Stimulated activated CD4-positive, alpha-beta T cell treated with anti-CD3 and anti-CD28 coated beads, Interleukin-15, amount 100 ng/mL, for 48 hours (primary cell): ENCODE measurements at regions not wholly inside any gene's neighbourhood (a gene's known extent, or its start where the extent isn't known, plus 50 kb on each side); places are given as distances from the start of the nearest gene placed in this dataset.

ENCODE experiments used
- DNase-seq, 2 donors: peaks; one replicate each; pipeline ENCODE4 v3.0.0-alpha.2; 2020; ENCODE audit warnings: low read depth in 2 of 2

DNA sequence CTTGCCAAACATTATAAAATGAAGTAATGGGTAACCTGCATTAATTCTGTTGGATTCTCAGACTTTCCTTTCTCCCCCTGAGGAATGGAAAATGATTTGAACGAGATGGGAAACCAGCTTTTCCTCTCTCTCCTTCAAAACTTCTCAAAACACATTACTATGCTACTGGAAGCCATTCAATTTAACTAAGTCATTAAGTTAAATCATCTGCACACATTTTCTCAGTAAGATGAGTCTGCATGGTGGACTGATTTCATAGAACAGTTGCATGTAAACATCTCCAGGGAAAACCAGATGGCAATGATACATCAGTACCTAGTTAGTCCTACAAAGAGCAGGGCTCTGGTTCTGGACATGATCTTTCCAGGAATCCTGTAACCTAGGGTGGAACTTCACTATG lies 59.9 kb downstream of the BMP4 start:
- no peak for DNase-seq

GRCh38 chr14:53894456-53894855 lies 62.2 kb downstream of the BMP4 start:
- no peak for DNase-seq

GRCh38 chr14:53893374-53893773 lies 63.3 kb downstream of the BMP4 start:
- DNase-seq, result no peak

GRCh38 chr14:53890611-53891101 lies 66.0 kb downstream of the BMP4 start:
- no peak for DNase-seq

DNA sequence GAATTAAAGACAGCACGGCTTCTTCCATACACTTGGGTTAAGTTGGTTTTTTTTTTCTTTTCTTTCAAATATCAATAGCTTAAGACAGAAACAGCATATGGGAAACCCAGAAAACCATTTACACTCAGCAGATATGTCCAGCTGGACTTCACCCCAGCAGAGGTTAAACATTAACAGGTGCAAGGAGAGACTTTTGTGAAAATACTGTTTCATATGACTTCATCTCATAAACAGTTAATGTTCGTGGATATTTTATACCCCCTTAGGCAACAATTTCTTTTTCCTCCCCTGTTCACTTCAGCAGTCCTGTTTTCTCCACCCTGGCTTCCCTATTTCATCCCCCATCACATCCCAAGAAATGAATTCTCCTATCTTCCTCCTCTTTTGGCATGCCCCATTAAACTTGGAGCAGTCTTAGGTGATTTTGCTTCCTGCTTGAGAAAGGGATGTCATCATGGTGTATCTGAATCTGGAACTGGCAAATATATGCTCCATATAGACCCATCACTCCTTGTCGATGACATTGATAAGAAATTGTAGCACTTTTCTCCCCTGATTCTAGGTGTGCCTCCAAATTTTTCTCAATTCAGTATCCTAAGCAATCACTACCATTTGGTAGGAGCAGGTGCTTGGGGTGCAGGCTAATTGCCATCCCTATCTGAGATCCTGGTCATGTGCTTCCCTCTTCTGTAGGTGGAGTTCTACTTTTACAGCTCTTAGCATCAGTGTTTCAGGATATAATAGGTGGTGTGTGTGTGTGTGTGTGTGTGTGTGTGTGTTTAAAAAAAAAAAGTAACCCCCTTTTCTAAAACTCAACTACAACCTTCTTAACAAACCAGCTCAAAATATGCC lies 67.9 kb downstream of the BMP4 start:
- no peak for DNase-seq

DNA sequence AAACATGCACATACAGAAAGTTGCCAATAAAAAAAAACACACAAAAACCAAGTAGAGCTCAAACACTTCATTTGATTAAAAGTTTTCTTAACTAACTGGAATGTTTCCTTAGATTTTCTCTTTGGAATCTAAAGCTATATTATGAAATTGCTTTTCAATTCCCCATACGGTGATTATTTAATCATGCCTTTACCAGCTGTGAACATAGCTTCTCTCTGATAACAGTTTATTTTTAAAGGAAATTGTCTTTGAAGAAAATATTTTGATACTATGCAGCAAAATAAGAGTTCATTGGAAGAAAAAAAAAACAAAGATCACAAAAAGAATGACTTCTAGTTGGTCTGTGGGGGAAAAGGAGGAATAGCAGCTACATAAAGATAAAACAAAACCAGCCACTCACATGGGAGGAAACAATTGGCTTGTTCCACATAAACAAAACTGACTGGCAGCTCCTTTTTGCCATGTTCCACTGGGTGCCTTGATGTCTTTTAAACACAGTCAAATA lies 71.4 kb downstream of the BMP4 start:
- DNase-seq, result no peak

GRCh38 chr14:53884601-53885000 lies 72.0 kb downstream of the BMP4 start:
- DNase-seq, result no peak

DNA sequence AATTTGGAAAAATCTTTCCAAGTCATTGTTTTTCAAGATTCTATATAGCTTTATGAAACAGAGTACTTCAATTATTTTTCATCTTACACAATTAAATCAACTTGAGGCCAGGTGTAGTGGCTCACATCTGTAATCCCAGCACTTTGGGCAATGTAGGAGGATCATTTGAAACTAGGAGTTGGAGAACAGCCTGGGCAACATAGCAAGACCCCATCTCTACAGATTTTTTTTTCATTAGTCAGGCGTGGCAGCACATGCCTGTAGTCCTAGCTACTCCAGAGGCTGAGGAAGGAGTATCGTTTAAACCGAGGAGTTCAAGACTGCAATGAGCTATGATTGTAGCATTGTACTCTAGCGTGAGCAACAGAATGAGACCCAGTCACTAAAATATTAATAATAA lies 72.9 kb downstream of the BMP4 start:
- no peak for DNase-seq

GRCh38 chr14:53882684-53883083 lies 73.9 kb downstream of the BMP4 start:
- DNase-seq, result no peak

DNA sequence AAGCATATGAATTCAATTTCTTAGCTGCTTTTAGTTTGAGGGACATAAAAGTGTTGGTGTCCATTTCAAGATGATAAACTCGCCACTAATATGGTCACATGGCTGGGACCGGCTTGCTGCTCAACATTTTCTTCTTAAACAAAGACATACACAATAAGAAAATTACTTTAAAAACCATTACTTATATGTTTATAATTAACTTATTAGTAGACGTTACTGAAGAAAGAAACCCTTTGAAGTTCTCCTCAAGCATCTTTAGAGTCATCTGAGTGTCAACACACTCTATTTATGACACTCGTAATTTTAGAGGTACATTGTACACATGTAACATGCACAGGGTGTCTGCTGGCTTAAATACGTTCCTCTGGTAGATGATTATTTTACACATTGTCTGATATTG lies 74.7 kb downstream of the BMP4 start:
- DNase-seq, result no peak

DNA sequence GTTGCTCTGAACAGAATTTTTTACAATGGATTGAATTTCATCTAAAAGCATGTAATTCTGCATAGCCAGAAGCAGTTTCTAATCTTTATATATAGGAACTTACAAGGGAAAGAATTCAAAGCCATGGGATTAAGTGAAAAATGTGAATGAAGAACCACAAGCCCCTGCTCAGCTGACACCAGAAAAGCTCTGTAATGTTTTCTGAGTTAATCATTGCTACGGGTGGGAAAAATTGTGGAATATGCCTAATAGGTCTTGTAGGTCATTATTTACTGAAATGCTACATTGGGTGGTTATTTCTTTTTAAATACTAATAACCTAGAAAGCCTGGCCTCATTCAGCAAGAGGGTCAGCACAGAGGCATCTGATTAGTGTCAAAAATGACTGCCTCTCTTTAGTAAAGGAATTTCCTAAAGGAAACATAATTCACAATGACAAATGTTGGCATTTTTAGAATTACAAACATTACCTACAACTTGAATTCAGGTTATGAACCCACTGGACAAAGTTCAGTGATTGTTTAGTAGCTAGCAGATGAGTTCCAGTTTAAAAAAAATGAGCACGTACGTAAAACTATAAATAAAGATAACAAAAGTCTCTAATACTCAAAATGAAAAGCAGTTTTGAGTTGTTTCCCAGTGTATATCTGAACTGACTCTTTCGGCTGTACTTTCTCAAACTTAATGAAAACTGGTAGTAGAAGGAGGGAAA lies 75.3 kb downstream of the BMP4 start:
- DNase-seq, result no peak

DNA sequence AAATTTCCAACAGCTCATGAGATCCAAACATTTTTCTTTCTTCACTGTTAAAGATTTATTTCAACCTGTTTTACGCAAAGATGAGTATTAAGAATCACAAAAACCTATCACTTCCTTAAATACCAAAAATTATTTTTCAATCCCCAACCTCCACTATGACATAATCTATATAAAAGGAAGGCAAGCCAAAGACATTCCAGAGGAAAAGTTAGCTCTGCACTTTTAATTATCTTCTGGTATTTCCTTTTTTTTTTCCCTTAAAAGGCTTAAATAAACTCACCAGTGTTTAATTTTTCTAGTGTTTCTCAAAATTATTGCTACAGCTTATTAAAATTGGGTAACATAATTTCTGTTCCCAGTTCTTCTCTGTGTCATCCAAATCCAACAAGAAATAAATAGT lies 75.9 kb downstream of the BMP4 start:
- DNase-seq, result no peak

DNA sequence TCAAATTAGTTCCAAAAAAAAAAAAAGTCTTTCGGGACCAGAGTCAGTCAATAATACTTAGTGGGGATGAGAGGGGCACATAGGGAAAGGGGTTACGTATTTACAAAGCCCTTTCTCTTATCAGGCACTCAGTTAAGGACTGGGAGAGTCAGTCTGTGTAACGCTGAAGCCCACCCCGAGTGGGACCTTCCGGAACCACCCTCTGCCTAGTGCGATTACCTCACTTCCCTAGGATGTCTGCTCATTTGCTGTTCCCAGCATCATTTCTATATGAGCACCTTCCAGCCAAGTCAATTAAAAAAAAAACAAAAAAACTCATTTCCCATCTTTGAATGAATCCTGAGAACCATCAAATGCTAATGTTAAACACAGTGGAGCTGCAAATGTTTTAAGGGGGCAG lies 76.9 kb downstream of the BMP4 start:
- DNase-seq, result no peak

GRCh38 chr14:53879022-53879686 lies 77.5 kb downstream of the BMP4 start:
- DNase-seq, result no peak

- no peak for DNase-seq
These were observed 81.2 kb downstream of the BMP4 start for GRCh38 chr14:53875324-53875897.

- no peak for DNase-seq
These were observed 81.9 kb downstream of the BMP4 start for GRCh38 chr14:53874704-53875103.

- no peak for DNase-seq
These were observed 83.9 kb downstream of the BMP4 start for GRCh38 chr14:53872681-53873089.

DNA sequence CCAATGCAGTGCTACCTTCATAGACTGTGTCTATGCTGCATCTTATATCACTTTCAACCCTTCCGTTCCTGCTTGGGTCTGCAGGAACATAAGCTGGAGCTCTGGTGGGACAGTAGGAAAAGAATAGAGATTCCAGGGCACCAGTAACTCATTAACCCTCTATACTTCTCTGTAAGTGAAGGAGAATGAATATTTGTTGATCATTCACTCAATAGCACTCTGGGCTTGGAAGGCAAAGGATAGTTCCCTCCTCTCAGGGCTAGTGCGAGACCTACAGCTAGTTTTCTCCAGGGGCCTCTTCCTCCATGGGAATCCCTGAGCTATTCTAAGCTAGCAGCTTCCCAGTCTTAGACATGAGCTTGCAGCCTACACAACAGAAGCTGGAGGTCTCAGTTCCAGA lies 84.7 kb downstream of the BMP4 start:
- no peak for DNase-seq

DNA sequence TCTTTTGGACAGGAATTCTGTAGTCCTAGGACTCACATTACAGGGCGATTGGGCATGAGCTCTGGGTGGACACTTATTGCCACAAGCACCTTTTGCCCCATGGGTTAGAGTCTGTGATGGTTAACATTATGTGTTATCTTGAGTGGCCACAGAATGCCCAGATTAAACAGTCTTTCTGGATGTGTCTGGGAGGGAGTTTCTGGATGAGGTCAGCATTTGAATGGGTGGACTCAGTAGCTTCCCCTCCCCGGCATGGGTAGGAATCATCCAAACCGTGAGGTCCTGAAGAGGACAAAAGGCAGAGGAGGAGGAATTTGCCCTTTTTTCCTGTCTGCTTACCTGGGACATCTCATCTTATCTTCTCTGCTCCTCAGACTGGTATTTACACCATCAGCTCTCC lies 85.6 kb downstream of the BMP4 start:
- DNase-seq, result no peak

- DNase-seq, result no peak
These were observed 90.9 kb downstream of the BMP4 start for GRCh38 chr14:53865711-53866110.

GRCh38 chr14:53861781-53862180 lies 94.8 kb downstream of the BMP4 start:
- no peak for DNase-seq

GRCh38 chr14:53858345-53858684 lies 98.3 kb downstream of the BMP4 start:
- DNase-seq, result no peak
